ENCODE measurements at regions not wholly inside any gene's neighbourhood (a gene's known extent, or its start where the extent isn't known, plus 50 kb on each side); places are given as distances from the start of the nearest gene placed in this dataset.

DNA sequence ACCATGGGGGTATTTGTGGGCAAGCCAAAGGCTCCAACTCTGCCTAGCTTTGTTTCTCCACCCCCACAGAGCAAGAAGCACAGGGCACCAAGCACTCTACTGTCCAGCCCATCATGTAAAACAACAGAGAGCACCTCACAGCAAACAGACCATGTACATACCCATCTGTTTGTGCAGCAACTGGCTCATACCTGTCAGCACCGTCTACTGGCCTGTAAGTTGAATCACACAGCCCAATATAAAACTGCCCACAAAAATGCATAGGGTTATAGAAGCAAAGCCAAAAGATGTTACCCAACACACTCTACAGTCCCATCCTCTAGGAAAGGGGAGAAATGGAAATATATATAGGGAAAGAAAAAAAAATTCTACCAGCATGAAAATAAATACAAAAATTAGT, 139.7 kb upstream of the CPNE4 start:
- H3K9me3 ChIP-seq (ENCODE audit: control insufficient read depth in 3 of 3, low read length in 3 of 3), result no peaks in the 10 kb centered on the region
- H3K36me3 ChIP-seq (ENCODE audit: control insufficient read depth in 3 of 3, insufficient read depth in 3 of 3, low read length in 3 of 3), result no peaks in the 10 kb centered on the region
- H3K27ac ChIP-seq (ENCODE audit: low read depth, low read length), result no peak overlapping the region
- peaks cover 0 to 7% (median 0%) of the 10 kb centered on the region in 3 donors for H3K27me3 ChIP-seq (ENCODE audit: control insufficient read depth in 3 of 3, insufficient read depth in 3 of 3, low read length in 3 of 3)
- no peaks in the 10 kb centered on the region for H3K4me1 ChIP-seq (ENCODE audit: control insufficient read depth in 3 of 3, insufficient read depth in 3 of 3, low read length in 3 of 3)
- no peak overlapping the region for H3K9ac ChIP-seq (ENCODE audit: low read depth in 1 of 3, low read length in 3 of 3)
- no peak overlapping the region for H3K4me3 ChIP-seq (ENCODE audit: low read length in 3 of 3)

DNA sequence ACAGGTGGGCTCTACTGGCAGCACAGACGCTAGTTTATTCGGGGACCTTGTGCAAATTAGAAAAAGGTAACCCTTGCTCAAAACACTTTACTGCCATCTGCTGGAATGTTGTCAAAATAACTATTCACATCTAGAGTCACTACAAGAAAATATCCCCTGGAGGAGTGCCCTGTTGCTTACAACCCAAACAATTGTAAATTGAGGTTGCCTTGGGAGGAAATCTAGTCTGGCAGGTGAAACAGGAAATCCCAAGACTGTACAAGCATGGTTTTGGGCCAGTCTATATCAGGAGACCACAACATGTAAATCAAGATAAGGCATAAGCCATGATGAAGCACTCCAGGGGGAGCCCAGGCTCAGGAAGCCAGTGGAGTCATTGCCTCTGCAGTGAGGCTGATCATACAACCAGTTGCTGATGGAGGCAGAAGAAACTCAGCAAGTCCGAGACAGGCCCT, 136.8 kb upstream of the ACP3 start:
- Histone ChIP-seq H3K4me3 (ENCODE audit: low read length in 3 of 3) (no peak overlapping the region), H3K4me1 (ENCODE audit: control insufficient read depth in 3 of 3, insufficient read depth in 3 of 3, low read length in 3 of 3) (no peaks in the 10 kb centered on the region), H3K9ac (ENCODE audit: low read depth in 1 of 3, low read length in 3 of 3) (no peak overlapping the region), H3K9me3 (ENCODE audit: control insufficient read depth in 3 of 3, low read length in 3 of 3) (no peaks in the 10 kb centered on the region), H3K27me3 (ENCODE audit: control insufficient read depth in 3 of 3, insufficient read depth in 3 of 3, low read length in 3 of 3) (no peaks in the 10 kb centered on the region), H3K27ac (ENCODE audit: low read depth, low read length) (no peak overlapping the region), H3K36me3 (ENCODE audit: control insufficient read depth in 3 of 3, insufficient read depth in 3 of 3, low read length in 3 of 3) (no peaks in the 10 kb centered on the region)

DNA sequence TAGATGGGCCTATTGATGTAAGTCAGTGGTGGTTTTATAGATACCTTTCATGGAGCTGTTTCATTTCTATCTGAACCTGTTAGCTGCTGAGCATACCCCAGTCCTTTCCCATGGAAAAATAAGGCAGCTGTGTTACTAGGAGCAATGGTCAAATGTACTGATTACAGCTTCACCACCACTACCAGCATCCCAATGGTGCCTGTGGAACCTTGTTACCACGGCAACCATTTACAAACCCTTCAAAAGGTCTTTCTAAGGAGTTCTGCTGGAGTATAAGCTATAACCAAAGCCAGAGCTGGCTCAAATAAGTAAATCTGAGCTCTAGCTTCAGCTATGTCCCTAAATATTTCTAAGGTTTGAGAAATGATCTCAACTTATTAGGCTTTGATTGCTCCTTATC, 133.4 kb upstream of the ACP3 start:
- H3K36me3 ChIP-seq (ENCODE audit: control insufficient read depth in 3 of 3, insufficient read depth in 3 of 3, low read length in 3 of 3), result no peaks in the 10 kb centered on the region

DNA sequence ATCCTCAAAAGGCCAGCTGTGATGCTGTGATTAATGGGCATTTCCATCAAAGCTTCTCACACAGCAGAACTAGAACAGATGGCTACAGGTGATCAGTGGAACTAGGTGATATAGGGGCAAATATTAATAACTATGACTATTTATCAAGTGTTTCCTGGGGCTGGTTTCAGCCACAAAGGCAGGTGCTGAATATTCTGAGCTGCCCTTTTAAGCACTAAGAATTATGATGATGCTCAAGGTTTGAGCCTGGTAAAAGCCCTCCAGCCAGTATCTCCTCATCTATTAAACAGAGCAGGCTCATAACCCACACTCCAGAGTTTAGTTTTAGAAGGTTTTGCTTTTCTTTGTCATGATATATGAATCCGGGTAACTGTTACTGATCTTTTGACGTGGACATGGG, 129.5 kb upstream of the ACP3 start:
- no peaks in the 10 kb centered on the region for H3K9me3 ChIP-seq (ENCODE audit: control insufficient read depth in 3 of 3, low read length in 3 of 3)
- no peak overlapping the region for H3K4me3 ChIP-seq (ENCODE audit: low read length in 3 of 3)
- H3K27me3 ChIP-seq (ENCODE audit: control insufficient read depth in 3 of 3, insufficient read depth in 3 of 3, low read length in 3 of 3), result peaks cover 0 to 2% (median 2%) of the 10 kb centered on the region in 3 donors
- H3K36me3 ChIP-seq (ENCODE audit: control insufficient read depth in 3 of 3, insufficient read depth in 3 of 3, low read length in 3 of 3), result no peaks in the 10 kb centered on the region
- H3K4me1 ChIP-seq (ENCODE audit: control insufficient read depth in 3 of 3, insufficient read depth in 3 of 3, low read length in 3 of 3), result no peaks in the 10 kb centered on the region
- no peak overlapping the region for H3K27ac ChIP-seq (ENCODE audit: low read depth, low read length)
- no peak overlapping the region for H3K9ac ChIP-seq (ENCODE audit: low read depth in 1 of 3, low read length in 3 of 3)

More for the DNA sequence above, 133.4 kb upstream of the ACP3 start:
- Histone ChIP-seq H3K4me3 (ENCODE audit: low read length in 3 of 3) (no peak overlapping the region), H3K9me3 (ENCODE audit: control insufficient read depth in 3 of 3, low read length in 3 of 3) (no peaks in the 10 kb centered on the region), H3K9ac (ENCODE audit: low read depth in 1 of 3, low read length in 3 of 3) (no peak overlapping the region), H3K27me3 (ENCODE audit: control insufficient read depth in 3 of 3, insufficient read depth in 3 of 3, low read length in 3 of 3) (no peaks in the 10 kb centered on the region), H3K27ac (ENCODE audit: low read depth, low read length) (no peak overlapping the region), H3K4me1 (ENCODE audit: control insufficient read depth in 3 of 3, insufficient read depth in 3 of 3, low read length in 3 of 3) (no peaks in the 10 kb centered on the region)

- no peaks in the 10 kb centered on the region for H3K36me3 ChIP-seq (ENCODE audit: control insufficient read depth in 3 of 3, insufficient read depth in 3 of 3, low read length in 3 of 3)
- H3K27me3 ChIP-seq (ENCODE audit: control insufficient read depth in 3 of 3, insufficient read depth in 3 of 3, low read length in 3 of 3), result peaks cover 0 to 2% (median 2%) of the 10 kb centered on the region in 3 donors
Measured at GRCh38 chr3:132189601-132190000, 127.6 kb upstream of the ACP3 start.

GRCh38 chr3:132196113-132196512, 121.1 kb upstream of the ACP3 start:
- no peak overlapping the region for H3K27ac ChIP-seq (ENCODE audit: low read depth, low read length)
- H3K36me3 ChIP-seq (ENCODE audit: control insufficient read depth in 3 of 3, insufficient read depth in 3 of 3, low read length in 3 of 3), result no peaks in the 10 kb centered on the region
- H3K4me3 ChIP-seq (ENCODE audit: low read length in 3 of 3), result no peak overlapping the region
- H3K9me3 ChIP-seq (ENCODE audit: control insufficient read depth in 3 of 3, low read length in 3 of 3), result no peaks in the 10 kb centered on the region
- H3K4me1 ChIP-seq (ENCODE audit: control insufficient read depth in 3 of 3, insufficient read depth in 3 of 3, low read length in 3 of 3), result no peaks in the 10 kb centered on the region
- H3K27me3 ChIP-seq (ENCODE audit: control insufficient read depth in 3 of 3, insufficient read depth in 3 of 3, low read length in 3 of 3), result no peaks in the 10 kb centered on the region
- H3K9ac ChIP-seq (ENCODE audit: low read depth in 1 of 3, low read length in 3 of 3), result no peak overlapping the region

More at GRCh38 chr3:132189601-132190000, 127.6 kb upstream of the ACP3 start:
- Histone ChIP-seq H3K27ac (ENCODE audit: low read depth, low read length) (no peak overlapping the region), H3K4me3 (ENCODE audit: low read length in 3 of 3) (no peak overlapping the region), H3K9ac (ENCODE audit: low read depth in 1 of 3, low read length in 3 of 3) (no peak overlapping the region), H3K4me1 (ENCODE audit: control insufficient read depth in 3 of 3, insufficient read depth in 3 of 3, low read length in 3 of 3) (no peaks in the 10 kb centered on the region), H3K9me3 (ENCODE audit: control insufficient read depth in 3 of 3, low read length in 3 of 3) (no peaks in the 10 kb centered on the region)

GRCh38 chr3:132198516-132198915, 118.7 kb upstream of the ACP3 start:
- no peaks in the 10 kb centered on the region for H3K36me3 ChIP-seq (ENCODE audit: control insufficient read depth in 3 of 3, insufficient read depth in 3 of 3, low read length in 3 of 3)
- no peaks in the 10 kb centered on the region for H3K27me3 ChIP-seq (ENCODE audit: control insufficient read depth in 3 of 3, insufficient read depth in 3 of 3, low read length in 3 of 3)
- H3K9me3 ChIP-seq (ENCODE audit: control insufficient read depth in 3 of 3, low read length in 3 of 3), result no peaks in the 10 kb centered on the region
- no peak overlapping the region for H3K27ac ChIP-seq (ENCODE audit: low read depth, low read length)
- no peaks in the 10 kb centered on the region for H3K4me1 ChIP-seq (ENCODE audit: control insufficient read depth in 3 of 3, insufficient read depth in 3 of 3, low read length in 3 of 3)
- H3K9ac ChIP-seq (ENCODE audit: low read depth in 1 of 3, low read length in 3 of 3), result no peak overlapping the region
- H3K4me3 ChIP-seq (ENCODE audit: low read length in 3 of 3), result no peak overlapping the region

DNA sequence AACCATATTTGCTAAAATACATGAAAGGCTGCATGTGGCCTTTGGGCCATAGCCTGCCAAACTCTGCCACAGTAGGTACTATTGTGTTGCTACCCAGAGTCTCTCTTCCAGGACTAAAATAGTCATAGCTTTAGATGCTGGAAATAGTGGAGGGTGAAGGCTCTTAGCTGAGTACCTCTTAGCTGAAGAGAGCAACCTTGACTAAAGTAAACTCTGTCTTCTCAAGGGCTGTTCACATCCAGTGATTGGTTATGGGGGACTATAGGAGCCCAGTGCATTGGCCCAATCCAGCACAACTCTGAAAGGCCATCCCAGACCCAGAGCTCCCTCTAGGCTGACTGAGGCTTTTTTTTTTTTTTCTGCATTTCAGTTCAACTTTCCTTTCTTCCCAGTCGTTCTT, 117.8 kb upstream of the ACP3 start:
- no peaks in the 10 kb centered on the region for H3K4me1 ChIP-seq (ENCODE audit: control insufficient read depth in 3 of 3, insufficient read depth in 3 of 3, low read length in 3 of 3)
- no peak overlapping the region for H3K27ac ChIP-seq (ENCODE audit: low read depth, low read length)
- no peak overlapping the region for H3K9ac ChIP-seq (ENCODE audit: low read depth in 1 of 3, low read length in 3 of 3)
- H3K36me3 ChIP-seq (ENCODE audit: control insufficient read depth in 3 of 3, insufficient read depth in 3 of 3, low read length in 3 of 3), result no peaks in the 10 kb centered on the region
- H3K27me3 ChIP-seq (ENCODE audit: control insufficient read depth in 3 of 3, insufficient read depth in 3 of 3, low read length in 3 of 3), result no peaks in the 10 kb centered on the region
- no peaks in the 10 kb centered on the region for H3K9me3 ChIP-seq (ENCODE audit: control insufficient read depth in 3 of 3, low read length in 3 of 3)
- no peak overlapping the region for H3K4me3 ChIP-seq (ENCODE audit: low read length in 3 of 3)

DNA sequence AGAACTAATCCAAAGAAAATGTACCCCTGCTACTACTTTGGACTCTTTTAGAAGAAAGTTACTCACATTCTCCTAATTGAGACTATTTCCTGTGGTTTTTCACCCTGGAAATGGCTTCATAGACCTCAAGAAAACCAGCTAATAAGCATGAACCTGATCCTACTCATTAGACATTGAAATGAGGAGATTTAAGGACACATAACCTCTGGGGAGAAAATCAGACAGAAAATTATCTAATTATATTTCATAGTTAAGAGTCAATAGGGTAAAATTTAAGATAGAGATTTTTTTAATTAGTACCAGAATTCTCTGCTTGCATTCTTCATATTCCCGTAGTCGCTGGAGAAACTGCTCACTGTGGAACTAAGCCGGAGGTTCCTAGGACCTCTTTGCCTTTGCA, 114.6 kb upstream of the ACP3 start:
- Histone ChIP-seq H3K27me3 (ENCODE audit: control insufficient read depth in 3 of 3, insufficient read depth in 3 of 3, low read length in 3 of 3) (peaks cover 0 to 2% (median 0%) of the 10 kb centered on the region in 3 donors), H3K4me3 (ENCODE audit: low read length in 3 of 3) (no peak overlapping the region), H3K27ac (ENCODE audit: low read depth, low read length) (no peak overlapping the region), H3K4me1 (ENCODE audit: control insufficient read depth in 3 of 3, insufficient read depth in 3 of 3, low read length in 3 of 3) (no peaks in the 10 kb centered on the region), H3K36me3 (ENCODE audit: control insufficient read depth in 3 of 3, insufficient read depth in 3 of 3, low read length in 3 of 3) (no peaks in the 10 kb centered on the region), H3K9me3 (ENCODE audit: control insufficient read depth in 3 of 3, low read length in 3 of 3) (no peaks in the 10 kb centered on the region), H3K9ac (ENCODE audit: low read depth in 1 of 3, low read length in 3 of 3) (no peak overlapping the region)

GRCh38 chr3:132203889-132204596, 113.2 kb upstream of the ACP3 start:
- H3K4me1 ChIP-seq (ENCODE audit: control insufficient read depth in 3 of 3, insufficient read depth in 3 of 3, low read length in 3 of 3), result no peaks in the 10 kb centered on the region
- H3K36me3 ChIP-seq (ENCODE audit: control insufficient read depth in 3 of 3, insufficient read depth in 3 of 3, low read length in 3 of 3), result no peaks in the 10 kb centered on the region
- H3K27ac ChIP-seq (ENCODE audit: low read depth, low read length), result no peak overlapping the region
- H3K9me3 ChIP-seq (ENCODE audit: control insufficient read depth in 3 of 3, low read length in 3 of 3), result no peaks in the 10 kb centered on the region
- H3K27me3 ChIP-seq (ENCODE audit: control insufficient read depth in 3 of 3, insufficient read depth in 3 of 3, low read length in 3 of 3), result peaks cover 0 to 2% (median 0%) of the 10 kb centered on the region in 3 donors
- no peak overlapping the region for H3K4me3 ChIP-seq (ENCODE audit: low read length in 3 of 3)
- H3K9ac ChIP-seq (ENCODE audit: low read depth in 1 of 3, low read length in 3 of 3), result no peak overlapping the region
